NCI-H1417 (cell line): ENCODE measurements at regions not wholly inside any gene's neighbourhood (a gene's known extent, or its start where the extent isn't known, plus 50 kb on each side); places are given as distances from the start of the nearest gene placed in this dataset.
A peak's percentile ranks its signal among the peaks of the same experiment; 100 is the strongest.

ENCODE experiments used
- DNase-seq, 3 experiments: peaks; one replicate each; lab custom pipeline; 2025; lab: John Stamatoyannopoulos, UW

DNA sequence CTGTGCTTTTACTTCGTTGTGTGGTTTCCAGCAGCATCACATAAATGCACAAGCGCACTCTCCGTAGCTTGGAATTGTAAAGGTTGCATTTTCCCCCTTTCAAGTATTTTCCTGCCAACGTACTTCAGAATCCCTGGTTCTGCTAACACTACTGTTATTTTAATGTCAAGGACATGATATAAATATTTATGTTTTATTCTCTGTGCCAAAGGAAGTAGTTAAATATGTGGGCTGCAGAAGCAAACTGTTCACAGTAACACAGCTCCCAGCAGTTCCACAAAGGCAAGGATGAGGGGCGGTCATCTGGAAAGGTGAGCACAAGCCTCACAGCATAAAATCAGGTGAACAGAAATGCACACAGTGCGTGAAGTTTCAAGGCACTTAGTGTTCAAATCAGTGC lies 85.3 kb upstream of the PDE10A start:
- no peak for DNase-seq

DNA sequence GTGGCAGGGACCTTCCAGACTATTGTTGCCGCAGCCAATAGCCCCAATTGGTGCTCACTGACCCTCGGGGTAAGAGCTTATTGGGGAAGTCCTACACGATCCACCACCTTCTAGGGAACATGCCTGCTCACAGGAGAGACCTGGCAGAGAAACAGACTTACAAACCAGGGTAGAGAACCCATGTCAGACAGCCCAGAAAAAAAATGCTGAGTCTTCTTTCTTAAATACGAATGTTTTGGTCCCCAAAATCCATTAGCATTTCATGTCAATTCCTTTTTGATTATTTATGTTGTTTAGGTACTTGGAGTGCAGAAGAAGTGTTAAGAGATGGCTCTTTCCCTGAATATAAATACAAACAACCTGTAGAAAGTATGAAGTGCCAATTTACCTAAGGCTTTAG lies 84.9 kb upstream of the PDE10A start:
- DNase-seq, result no peak

DNA sequence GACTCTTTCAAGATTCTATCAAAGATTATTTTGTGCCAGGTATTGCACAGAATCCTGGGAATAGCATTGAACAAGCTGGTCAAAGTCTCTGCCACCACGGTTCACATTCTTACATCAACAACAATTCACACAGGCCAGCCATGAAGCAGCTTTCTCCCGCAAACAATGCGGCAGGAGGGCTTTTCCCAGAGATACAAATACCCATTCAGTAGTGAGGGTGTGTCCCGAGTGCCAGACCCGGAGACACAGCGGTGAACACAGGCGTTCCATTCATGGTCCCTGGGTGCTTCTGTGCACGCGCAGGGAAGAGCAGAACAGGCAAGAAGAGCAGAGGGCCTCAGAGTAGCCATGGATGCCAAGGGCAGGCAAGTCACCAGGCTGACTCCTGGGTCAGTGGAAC lies 83.3 kb upstream of the PDE10A start:
- no peak for DNase-seq

DNA sequence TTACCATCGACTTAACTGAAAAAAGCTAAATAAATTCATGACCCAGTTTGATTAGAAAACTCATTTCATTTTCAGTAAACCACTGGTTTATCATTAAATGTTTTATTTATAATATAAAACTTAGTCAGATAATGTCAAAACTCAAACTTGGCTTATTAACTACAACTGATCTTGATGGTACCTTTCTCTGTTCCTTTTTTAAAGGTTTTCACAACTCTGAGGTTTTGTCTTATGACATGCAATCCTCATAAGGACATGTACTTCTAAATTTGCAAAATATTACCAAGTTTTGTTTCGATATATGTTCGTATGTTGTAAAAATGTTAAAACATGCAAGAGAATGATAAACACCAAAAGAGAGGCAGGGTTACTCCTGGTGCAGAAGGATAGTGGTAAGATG lies 82.5 kb upstream of the PDE10A start:
- no peak for DNase-seq

DNA sequence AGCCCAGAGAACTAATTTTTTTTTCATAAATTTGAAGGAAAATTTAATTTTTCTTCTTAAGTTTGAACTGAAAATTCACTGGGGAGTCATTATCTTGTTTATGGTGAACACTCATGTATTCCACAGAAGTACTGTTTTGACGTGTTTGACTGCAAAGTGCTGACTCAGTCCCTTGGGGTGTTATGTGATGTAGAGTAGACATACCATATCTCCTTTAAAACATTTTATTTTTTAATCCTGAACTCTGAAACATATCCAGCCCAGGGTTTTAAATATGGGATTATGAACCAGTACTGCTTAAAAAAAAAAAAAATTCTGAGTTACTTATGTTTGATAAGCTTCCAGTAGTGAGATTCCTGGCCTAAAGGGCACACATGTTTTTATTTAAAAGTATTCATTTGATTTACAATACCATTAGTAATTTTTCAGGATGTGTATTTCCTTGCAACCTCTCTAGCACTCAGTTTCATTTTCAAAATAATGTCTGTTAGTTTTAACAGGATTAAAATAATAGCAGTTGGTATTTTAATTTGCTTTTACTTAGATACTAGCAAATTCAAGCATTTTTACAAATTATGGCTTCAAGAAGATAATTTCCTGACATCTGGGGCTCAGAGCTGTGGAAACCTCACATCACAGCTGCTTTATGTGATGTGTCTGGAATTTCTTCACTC lies 81.7 kb upstream of the PDE10A start:
- DNase-seq, result no peak

DNA sequence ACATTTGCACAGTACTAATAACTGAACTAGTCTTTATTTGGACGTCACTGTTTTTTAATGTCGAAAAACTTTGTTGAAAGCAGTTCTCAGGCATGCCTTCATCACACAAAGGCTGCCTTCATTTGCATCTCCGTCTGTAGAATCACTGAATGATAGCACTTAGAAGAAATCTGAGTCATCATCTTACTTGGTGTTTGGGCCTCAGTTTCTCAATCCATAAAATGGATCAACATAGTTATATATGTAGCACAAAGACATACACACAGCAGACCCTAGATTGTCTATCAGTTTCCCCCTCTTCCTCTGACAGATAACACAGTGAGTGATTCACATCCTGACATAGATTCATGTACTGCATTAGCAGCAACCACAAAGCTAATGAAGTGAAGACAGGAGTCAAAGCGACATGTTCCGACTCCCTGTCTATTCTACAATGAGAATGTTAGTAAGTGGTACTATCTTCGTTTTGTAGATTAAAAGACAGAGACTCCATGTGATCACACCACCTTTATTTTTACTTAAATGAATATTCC lies 80.4 kb upstream of the PDE10A start:
- DNase-seq, result no peak

DNA sequence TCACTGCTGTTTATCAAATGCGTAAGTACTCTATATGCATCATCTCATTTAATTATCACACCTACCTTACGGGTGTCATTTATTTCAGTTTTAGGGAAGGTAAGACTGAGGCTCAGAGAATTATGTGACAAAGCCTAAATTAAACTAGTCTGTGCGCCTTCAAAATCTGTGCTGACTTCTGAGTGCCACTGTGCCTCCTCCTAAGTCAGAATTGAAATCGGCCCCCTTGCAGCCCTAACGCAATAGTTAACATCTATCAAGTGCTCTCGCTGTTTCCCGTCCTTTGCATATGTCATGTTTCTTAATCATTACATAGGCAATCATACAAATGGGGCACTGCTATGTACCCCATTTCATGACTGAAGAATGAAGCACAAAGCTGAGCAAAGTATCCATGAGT lies 79.0 kb upstream of the PDE10A start:
- no peak for DNase-seq

DNA sequence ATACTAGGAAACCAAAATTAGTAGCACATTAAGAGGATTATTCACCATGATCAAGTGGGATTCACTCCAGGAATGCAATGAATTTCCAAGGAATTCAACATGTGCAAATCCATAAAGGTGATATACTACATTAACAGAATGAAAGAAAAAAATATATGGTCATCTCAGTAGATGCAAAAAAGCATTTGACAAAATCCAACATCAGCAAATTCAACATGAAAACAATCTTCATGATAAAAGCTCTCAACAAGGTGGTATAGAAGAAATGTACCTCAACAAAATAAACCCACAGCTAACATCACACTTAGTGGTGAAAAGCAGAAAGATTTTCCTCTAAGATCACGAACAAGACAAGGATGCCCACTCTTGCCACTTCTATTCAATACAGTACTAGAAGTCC lies 74.4 kb upstream of the PDE10A start:
- no peak for DNase-seq

DNA sequence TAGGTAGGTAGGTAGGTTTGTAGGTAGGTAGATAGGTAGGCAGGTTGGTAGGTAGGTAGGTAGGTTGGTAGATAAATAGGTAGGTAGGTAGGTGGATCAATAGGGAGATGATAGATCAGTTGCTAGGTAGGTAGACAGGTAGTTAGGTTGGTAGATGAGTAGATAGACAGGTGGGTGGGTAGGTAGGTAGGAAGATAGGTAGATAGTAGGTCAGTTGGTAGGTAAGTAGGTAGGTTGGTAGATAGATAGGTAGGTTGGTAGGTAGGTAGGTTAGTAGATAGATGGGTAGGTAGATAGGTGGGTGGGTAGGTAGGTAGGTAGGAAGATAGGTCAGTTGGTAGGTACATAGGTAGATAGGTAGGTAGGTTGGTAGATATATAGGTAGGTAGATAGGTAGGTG lies 72.0 kb upstream of the PDE10A start:
- DNase-seq, result no peak

DNA sequence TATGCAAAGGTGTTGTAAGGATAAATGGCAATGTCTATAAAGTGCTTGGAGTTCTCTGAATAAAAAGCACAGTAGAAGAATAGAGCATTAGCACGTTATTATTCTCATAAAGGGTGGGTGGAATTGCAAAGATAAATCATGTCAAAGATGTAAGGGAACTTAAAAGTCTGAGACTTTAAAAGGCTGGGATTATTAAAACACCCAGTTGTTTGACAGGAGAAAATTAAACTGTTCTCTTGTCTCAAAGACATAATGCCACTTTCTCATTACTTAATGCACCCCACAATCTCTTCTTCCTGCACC lies 70.4 kb upstream of the PDE10A start:
- no peak for DNase-seq

DNA sequence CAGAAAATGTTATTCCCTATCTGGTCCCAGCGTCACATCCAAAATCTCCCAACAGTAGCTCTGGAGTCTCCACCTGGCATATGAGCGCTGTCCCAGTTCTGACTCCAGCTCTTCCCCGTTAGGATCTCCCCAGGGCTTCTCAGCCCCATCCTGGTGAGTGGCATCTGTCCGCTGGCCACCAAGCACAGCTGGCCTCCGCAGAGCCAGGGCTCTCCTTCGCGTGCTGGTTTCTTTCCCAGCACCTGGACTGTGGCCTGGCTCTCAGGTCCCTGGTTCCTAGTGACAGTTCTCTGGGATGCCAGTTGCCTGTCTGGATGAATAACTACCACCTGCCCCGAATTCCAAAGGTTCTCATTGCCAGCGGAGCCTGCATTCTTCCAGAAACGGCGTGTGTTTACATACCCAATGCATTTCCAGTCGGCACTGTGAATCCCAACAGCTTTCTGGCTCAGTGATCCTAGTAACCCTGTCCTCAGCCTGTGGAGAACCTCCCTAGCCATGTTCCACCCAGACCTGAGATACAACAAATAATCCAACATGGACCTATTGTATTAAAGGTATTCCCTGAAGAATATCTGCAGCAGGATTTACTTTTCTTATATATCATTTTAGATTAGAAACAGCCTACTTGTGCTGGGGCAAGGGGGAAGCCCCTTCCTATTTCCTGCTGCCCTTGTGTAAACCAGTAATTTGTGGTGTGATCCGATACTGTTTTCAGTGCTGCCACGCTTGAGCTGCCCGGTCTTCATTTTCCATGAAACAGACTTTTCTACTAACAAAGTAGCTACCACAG lies 69.9 kb upstream of the PDE10A start:
- no peak for DNase-seq

DNA sequence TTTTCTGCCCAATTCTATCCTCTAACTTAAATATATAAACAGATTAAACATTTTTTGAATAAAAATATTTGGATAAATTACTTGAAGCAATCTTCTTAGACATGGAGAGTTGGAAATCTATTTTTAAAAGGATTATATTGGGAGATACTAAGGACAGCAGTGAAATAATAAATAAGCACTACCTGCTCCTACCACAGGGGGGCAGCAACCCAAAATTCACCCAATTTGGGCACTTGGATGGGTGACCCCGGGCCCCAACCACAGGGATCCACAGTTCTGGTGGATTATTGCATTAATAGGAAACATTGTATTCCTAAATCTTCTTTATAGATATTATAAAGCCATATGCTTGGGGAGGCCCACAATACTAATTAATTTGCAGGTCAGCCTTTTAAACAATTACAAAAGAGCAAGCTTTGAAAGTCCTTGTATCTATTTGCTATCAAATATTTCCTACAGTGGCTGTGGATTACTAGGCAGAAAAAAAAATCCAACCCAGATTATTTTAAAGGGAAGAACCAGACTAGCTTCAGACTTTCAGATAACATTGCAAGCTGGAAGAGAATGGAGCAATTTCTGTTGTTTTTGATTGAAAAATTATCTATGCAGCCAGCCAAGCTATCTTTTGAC lies 66.4 kb upstream of the PDE10A start:
- peak in 1 of 3 experiments; percentile 38 for DNase-seq

DNA sequence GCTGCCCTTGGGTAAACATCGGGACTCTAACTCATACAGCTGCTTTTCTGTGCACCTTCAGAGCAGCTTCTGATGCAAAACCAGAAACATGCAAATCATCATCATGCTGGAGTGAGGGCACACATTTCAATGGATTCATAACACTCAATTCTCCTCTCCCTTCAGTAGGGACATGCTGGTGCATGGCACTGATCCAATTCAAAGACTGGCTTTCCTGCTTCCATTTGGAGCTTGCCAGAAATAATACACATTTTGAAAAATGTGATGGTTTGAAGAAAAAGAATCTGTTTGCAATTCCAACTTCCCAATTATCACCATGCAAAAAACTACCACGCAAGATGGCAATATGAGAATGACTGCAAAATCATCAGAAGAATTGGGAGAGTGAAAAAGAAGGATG lies 65.2 kb upstream of the PDE10A start:
- no peak for DNase-seq

DNA sequence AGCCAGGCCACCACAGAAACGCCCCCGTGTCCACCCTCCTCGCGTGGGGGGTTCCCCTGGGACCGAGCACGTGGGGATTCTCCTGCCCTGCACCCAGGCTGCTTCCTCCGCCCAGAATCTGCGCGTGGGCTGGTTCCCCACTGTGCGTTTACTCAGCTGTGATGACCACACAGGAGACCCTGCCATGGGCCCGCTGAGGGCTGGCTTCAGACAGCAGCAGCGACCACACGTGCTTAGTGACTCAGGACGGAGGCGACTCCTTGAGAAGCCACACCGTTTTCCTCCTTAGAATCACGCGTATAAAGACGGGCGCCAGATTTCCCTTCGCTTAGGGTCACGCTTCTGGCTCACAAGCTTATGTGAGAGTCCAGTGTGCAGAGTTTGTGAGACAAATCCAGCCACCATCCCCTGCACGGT lies 63.9 kb upstream of the PDE10A start:
- DNase-seq, result no peak

DNA sequence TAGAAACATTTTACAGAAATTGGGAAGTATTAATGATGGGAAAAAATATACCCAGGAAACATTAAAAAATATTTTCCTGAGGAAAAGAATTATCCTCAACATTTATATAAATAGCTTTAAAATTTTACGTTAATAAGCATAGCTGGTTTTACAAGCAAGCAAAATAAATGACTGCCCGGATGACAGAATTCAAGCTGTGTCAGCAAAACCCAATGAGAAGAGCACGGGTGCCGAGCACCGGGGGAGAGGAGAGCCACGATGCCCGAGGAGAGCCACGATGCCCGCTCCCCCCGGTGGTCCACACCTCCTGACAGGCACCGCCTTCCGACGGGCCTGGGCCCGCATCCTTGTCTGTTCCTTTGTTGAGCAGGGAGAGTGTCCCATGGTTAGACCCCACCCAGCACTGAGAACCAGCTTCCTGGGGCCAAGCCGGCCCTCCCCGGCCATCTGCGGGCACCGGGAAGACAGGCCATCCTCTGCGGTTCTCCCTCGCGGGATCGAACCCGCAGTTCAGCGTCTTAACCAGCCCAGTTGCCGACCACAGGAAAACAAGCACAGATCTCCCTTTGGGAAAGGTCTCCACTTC lies 63.3 kb upstream of the PDE10A start:
- DNase-seq, result no peak

DNA sequence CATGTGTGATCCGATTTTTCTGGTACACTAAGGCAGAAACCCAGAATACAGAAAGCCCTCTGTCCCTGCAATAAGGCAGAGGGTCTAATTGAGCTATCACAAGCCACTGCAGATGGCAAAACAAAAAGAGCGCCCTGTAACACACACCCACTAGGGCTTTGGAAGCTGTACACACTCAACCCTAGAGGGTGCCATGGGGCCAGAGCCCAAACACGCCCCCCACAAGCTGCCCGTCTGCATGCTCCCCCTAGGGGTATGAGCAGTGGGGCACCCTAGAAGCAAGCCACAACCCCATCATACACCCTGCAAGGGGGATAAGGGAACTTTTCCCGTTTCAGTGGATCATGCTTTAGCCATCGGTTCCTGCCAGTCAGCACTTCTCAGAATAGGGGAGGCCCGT lies 62.2 kb upstream of the PDE10A start:
- DNase-seq, result no peak

DNA sequence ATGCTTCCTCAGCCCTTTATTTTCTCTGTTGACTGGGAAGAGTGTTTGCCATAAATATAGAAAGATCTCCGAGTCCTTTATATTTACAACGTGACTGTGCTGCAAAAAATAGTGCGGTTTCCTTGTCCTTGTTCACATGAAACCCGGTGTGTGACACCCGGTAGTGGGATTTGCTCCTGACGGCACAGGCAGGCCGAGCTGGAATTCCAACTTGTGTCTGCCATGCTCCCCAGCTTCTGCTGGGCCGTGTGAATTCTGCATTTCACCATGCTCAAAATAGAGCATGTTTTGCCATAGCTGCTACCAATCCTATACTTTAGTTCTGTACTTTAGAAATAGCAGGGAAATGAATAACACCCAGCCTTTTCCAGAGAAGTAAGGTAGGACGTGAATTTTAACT lies 60.3 kb upstream of the PDE10A start:
- DNase-seq, result no peak

DNA sequence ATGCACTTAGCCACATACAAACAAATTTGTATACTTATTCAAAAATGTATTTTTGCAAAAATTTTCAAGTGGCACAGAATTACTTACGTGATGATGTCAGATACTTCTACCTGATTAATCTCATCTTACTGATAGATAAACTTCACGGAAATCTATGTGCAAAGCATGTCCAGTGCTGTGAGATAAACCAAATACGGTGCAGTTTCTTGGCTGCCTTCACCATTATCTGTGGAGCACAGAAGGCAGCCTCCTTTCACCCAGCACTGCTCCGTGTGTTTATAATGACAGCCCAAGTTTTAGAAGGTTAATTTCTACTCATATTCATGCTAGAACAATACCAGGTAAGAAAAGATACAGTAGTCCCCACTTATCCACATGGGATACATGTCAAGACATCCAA lies 59.0 kb upstream of the PDE10A start:
- DNase-seq, result no peak

DNA sequence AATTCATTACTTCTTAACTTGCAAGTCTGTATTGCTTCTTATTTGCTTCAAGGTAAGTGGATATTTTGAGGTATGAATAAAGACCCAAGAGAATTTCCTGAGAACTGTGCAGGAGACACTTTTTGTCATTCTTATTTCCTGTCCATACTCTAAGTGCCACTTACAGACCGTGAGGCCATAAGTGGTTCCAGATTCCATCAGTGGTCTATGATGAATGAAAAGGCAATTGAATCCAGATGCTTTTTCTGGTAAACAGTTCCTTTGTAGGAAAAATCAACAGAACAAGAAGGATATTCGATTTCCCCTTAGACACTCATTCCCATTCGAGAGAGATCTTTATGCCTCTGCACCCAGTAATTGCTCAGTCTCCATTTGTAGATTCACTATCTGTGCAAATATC lies 58.3 kb upstream of the PDE10A start:
- DNase-seq, result no peak

DNA sequence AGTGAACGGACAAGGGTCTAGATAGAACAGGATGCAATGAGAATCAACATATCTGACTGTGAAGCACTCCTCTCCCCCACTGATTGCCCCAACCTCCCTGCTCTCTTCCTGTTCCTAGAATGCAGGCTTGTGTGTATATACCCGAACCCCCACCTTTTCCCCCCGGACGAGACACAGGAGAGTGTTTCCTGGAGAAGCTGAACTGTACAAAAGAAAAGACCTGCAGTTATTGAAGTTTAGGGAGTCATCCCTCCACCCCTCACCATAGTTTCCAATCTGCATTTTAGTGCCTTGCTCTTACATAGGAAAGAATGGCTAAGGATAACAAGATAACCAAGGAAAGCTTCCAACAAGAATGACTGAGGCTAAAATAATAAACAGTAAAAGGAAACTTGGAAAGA lies 55.5 kb upstream of the PDE10A start:
- no peak for DNase-seq

DNA sequence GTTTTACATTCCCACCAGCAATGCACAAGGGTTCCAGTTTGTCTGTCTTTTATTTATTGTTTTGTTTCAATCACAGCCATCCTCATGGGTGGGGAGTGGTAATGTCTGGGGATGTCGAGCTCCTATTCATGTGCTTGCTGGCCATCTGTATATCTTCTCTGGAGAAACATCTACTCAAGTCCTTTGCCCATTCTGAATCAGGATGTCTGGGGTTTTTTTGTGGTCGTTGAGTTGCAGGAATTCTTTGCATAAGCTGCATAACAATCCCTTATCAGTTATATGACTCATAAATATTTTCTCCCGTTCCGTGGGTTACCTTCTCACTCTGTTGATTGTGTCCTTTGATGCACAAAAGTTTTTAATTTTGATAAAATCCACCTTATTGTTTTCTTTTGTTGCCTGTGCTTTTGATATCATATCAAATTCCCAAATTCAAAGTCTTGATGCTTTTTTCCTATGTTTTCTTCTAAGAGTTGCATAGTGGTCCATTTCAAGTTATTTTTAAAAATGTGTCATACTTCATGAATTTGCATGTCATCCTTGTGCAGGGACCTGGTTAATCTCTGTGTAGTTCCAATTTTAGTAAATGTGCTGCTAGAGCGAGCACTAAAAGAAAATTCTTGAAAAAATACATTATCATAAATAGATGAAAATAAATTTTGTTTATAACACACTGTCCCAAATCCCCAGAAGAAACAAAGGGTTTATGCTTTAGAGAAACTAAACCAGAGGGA lies 54.9 kb upstream of the PDE10A start:
- no peak for DNase-seq

DNA sequence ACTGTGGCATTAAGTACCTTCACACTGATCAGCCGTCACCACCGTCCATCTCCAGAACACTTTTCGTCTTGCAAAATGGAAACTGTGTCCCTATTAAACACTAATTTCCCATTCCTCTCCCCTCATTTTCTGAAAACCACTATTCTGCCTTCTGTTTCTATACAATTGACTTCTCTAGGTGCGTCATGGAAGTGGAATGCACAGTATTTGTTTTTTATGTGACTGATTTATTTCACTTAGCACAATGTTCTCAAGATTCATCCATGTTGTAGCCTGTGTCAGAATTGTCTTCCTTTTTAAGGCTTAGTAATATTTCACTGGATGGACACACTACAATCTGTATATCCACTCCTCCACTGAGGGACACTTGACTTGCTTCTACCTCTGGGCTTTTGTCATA lies 53.8 kb upstream of the PDE10A start:
- no peak for DNase-seq
